ENCODE measurements at regions not wholly inside any gene's neighbourhood (a gene's known extent, or its start where the extent isn't known, plus 50 kb on each side); places are given as distances from the start of the nearest gene placed in this dataset.

DNA sequence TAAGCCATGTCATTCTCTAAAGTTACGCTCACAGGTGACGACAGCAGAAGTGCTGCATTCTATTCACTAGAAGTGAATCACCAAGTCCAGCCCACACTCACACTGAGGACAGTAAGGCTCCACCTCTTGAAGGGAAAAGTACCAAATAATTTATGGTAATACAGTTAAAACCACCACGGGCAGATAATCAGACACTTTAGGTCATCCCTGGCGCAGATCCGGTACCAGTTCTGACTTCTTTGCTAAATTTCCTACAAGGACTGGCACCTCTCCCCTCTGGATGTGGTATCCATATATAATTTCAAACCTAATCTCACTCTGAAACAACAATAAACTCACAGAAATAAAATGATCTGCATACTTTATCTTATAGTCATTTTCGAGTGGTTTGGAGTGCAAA lies 954.7 kb upstream of the GHITM start:
- Histone ChIP-seq H4K20me1 (ENCODE audit: insufficient read depth, low read length) (no peaks in the 10 kb centered on the region), H3K4me2 (ENCODE audit: low read length) (no peak overlapping the region), H3K9me3 (ENCODE audit: low read length) (no peaks in the 10 kb centered on the region), H3F3A (ENCODE audit: insufficient read depth, low read length) (no peaks in the 10 kb centered on the region), H3K27me3 (ENCODE audit: insufficient read depth, low read length) (no peaks in the 10 kb centered on the region), H3K9ac (ENCODE audit: low read length) (no peak overlapping the region), H3K79me2 (ENCODE audit: insufficient read depth, low read length) (no peaks in the 10 kb centered on the region), H3K4me1 (ENCODE audit: insufficient read depth, low read length, severe bottlenecking) (no peaks in the 10 kb centered on the region), H2AFZ (ENCODE audit: low read length) (no peak overlapping the region), H3K36me3 (ENCODE audit: insufficient read depth, low read length) (no peaks in the 10 kb centered on the region), H3K27ac (ENCODE audit: low read depth, low read length, poor library complexity, severe bottlenecking) (no peak overlapping the region), H3K4me3 (ENCODE audit: low read depth, low read length, poor library complexity, severe bottlenecking) (no peak overlapping the region), H3K9me2 (ENCODE audit: low read depth, low read length) (no peaks in the 10 kb centered on the region)
- no peak for TF ChIP-seq EZH2 (IDR thresholded peaks at IDR 0.05; ENCODE audit: borderline replicate concordance, low read length)
- TF ChIP-seq, protein P1, sequence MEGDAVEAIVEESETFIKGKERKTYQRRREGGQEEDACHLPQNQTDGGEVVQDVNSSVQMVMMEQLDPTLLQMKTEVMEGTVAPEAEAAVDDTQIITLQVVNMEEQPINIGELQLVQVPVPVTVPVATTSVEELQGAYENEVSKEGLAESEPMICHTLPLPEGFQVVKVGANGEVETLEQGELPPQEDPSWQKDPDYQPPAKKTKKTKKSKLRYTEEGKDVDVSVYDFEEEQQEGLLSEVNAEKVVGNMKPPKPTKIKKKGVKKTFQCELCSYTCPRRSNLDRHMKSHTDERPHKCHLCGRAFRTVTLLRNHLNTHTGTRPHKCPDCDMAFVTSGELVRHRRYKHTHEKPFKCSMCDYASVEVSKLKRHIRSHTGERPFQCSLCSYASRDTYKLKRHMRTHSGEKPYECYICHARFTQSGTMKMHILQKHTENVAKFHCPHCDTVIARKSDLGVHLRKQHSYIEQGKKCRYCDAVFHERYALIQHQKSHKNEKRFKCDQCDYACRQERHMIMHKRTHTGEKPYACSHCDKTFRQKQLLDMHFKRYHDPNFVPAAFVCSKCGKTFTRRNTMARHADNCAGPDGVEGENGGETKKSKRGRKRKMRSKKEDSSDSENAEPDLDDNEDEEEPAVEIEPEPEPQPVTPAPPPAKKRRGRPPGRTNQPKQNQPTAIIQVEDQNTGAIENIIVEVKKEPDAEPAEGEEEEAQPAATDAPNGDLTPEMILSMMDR (IDR thresholded peaks at IDR 0.05; ENCODE audit: low read length) = no peak

DNA sequence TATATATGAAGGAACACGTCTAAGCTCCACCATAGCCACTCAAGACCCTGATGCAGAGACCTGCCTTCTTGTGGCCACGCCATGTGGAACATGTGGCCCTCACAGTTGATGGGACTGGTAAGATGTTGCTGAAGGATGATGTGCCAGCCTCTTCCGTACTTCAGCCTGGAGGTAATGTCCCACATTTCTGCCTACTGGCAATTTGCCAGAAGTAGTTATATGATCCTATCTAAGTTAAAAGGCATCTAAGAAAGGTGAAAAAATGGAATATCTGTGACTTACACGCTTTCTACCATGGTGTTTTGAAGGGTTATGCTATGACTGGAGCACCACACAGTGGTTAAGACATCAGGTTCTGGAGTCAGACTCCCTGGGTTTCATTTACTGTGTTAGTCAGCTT lies 948.7 kb upstream of the GHITM start:
- no peaks in the 10 kb centered on the region for H3K27me3 ChIP-seq (ENCODE audit: insufficient read depth, low read length)
- H3K36me3 ChIP-seq (ENCODE audit: insufficient read depth, low read length) = no peaks in the 10 kb centered on the region
- no peak overlapping the region for H3K4me2 ChIP-seq (ENCODE audit: low read length)
- H3K4me3 ChIP-seq (ENCODE audit: low read depth, low read length, poor library complexity, severe bottlenecking) = no peak overlapping the region
- H3K4me1 ChIP-seq (ENCODE audit: insufficient read depth, low read length, severe bottlenecking) = no peaks in the 10 kb centered on the region
- no peaks in the 10 kb centered on the region for H3K9me3 ChIP-seq (ENCODE audit: low read length)
- H4K20me1 ChIP-seq (ENCODE audit: insufficient read depth, low read length) = no peaks in the 10 kb centered on the region
- no peak for TF ChIP-seq EZH2 (IDR thresholded peaks at IDR 0.05; ENCODE audit: borderline replicate concordance, low read length)
- TF ChIP-seq, protein P1 (IDR thresholded peaks at IDR 0.05; ENCODE audit: low read length) = no peak; the same call in 1 of the 2 replicates
- no peaks in the 10 kb centered on the region for H3K9me2 ChIP-seq (ENCODE audit: low read depth, low read length)
- H3K79me2 ChIP-seq (ENCODE audit: insufficient read depth, low read length) = no peaks in the 10 kb centered on the region
- no peak overlapping the region for H3K9ac ChIP-seq (ENCODE audit: low read length)
- no peaks in the 10 kb centered on the region for H3F3A ChIP-seq (ENCODE audit: insufficient read depth, low read length)
- no peak overlapping the region for H2AFZ ChIP-seq (ENCODE audit: low read length)
- H3K27ac ChIP-seq (ENCODE audit: low read depth, low read length, poor library complexity, severe bottlenecking) = no peak overlapping the region

DNA sequence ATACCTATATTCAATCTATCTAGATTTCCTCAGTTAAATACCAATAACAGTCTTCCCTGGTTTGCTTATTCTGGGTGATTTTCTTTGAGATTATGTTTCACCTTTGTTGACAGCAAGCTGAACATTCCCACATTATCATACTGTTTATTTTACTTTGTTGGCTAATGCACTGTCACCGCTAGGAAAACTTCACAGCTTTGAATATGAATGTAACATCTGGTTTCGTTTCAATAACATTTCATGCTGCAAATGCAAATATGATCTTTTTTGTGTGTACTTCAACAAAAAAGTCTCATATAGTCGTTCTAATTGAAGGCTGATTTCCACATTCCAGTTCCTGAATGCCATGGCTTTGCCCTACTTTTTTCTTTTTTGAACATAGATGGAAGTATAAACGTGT lies 946.3 kb upstream of the GHITM start:
- no peaks in the 10 kb centered on the region for H3K27me3 ChIP-seq (ENCODE audit: insufficient read depth, low read length)
- TF ChIP-seq EZH2 (IDR thresholded peaks at IDR 0.05; ENCODE audit: borderline replicate concordance, low read length) = no peak
- TF ChIP-seq, protein P1 (IDR thresholded peaks at IDR 0.05; ENCODE audit: low read length) = no peak

More for the DNA sequence above, 946.3 kb upstream of the GHITM start:
- H3K4me1 ChIP-seq (ENCODE audit: insufficient read depth, low read length, severe bottlenecking) = no peaks in the 10 kb centered on the region
- H4K20me1 ChIP-seq (ENCODE audit: insufficient read depth, low read length) = no peaks in the 10 kb centered on the region
- H3K79me2 ChIP-seq (ENCODE audit: insufficient read depth, low read length) = no peaks in the 10 kb centered on the region
- H2AFZ ChIP-seq (ENCODE audit: low read length) = no peak overlapping the region
- H3F3A ChIP-seq (ENCODE audit: insufficient read depth, low read length) = no peaks in the 10 kb centered on the region
- no peaks in the 10 kb centered on the region for H3K9me3 ChIP-seq (ENCODE audit: low read length)
- no peak overlapping the region for H3K9ac ChIP-seq (ENCODE audit: low read length)
- H3K4me2 ChIP-seq (ENCODE audit: low read length) = no peak overlapping the region
- no peaks in the 10 kb centered on the region for H3K36me3 ChIP-seq (ENCODE audit: insufficient read depth, low read length)
- H3K4me3 ChIP-seq (ENCODE audit: low read depth, low read length, poor library complexity, severe bottlenecking) = no peak overlapping the region
- no peaks in the 10 kb centered on the region for H3K9me2 ChIP-seq (ENCODE audit: low read depth, low read length)
- no peak overlapping the region for H3K27ac ChIP-seq (ENCODE audit: low read depth, low read length, poor library complexity, severe bottlenecking)

All from OCI-LY1 (cell line).